Esophagus (tissue), 2 donors: ENCODE measurements at regions not wholly inside any gene's neighbourhood (a gene's known extent, or its start where the extent isn't known, plus 50 kb on each side); places are given as distances from the start of the nearest gene placed in this dataset.

Experiments
- H3K27ac ChIP-seq, 2 donors: one replicate each; pipeline ENCODE4 v1.5.1; 2013; ENCODE audit warnings: low read depth in 2 of 2, mild to moderate bottlenecking in 2 of 2, inconsistent platforms in 1 of 2, low read length in 1 of 2, moderate library complexity in 1 of 2
- H3K27me3 ChIP-seq, 2 donors: one replicate each; pipeline ENCODE4 v1.6.1; 2013; ENCODE audit warnings: low read length in 2 of 2, control low read depth in 1 of 2, mild to moderate bottlenecking in 1 of 2; ENCODE audit not compliant: insufficient read depth in 2 of 2, control insufficient read depth in 1 of 2
- H3K36me3 ChIP-seq, 2 donors: one replicate each; pipeline ENCODE4 v1.6.1; 2013; ENCODE audit warnings: low read length in 1 of 2; ENCODE audit not compliant: control insufficient read depth in 2 of 2, insufficient read depth in 2 of 2
- H3K4me1 ChIP-seq, 2 donors: one replicate each; pipeline ENCODE4 v1.6.1; 2013; ENCODE audit warnings: low read length in 1 of 2; ENCODE audit not compliant: control insufficient read depth in 2 of 2, insufficient read depth in 2 of 2
- H3K4me3 ChIP-seq, 2 donors: one replicate each; pipeline ENCODE4 v1.5.1; 2013; ENCODE audit warnings: low read length in 2 of 2, mild to moderate bottlenecking in 2 of 2, low read depth in 1 of 2, moderate library complexity in 1 of 2
- H3K9me3 ChIP-seq, 2 donors: one replicate each; pipeline ENCODE4 v1.6.1; 2013; ENCODE audit warnings: mild to moderate bottlenecking in 2 of 2, low read depth in 1 of 2, low read length in 1 of 2, moderate library complexity in 1 of 2; ENCODE audit not compliant: control insufficient read depth in 2 of 2, insufficient read depth in 1 of 2
- WGBS, 2 donors: extraction: QIAGEN DNeasy Blood & Tissue Kit; methylation state at CpG; one replicate each; pipeline ENCODE4 v1.1.7; 2013; 5-methylcytosine and 5-hydroxymethylcytosine counted together
- donor health status: healthy with polysubstance abuse.
- donor health status: Bipolar disorder and iron deficiency.

DNA sequence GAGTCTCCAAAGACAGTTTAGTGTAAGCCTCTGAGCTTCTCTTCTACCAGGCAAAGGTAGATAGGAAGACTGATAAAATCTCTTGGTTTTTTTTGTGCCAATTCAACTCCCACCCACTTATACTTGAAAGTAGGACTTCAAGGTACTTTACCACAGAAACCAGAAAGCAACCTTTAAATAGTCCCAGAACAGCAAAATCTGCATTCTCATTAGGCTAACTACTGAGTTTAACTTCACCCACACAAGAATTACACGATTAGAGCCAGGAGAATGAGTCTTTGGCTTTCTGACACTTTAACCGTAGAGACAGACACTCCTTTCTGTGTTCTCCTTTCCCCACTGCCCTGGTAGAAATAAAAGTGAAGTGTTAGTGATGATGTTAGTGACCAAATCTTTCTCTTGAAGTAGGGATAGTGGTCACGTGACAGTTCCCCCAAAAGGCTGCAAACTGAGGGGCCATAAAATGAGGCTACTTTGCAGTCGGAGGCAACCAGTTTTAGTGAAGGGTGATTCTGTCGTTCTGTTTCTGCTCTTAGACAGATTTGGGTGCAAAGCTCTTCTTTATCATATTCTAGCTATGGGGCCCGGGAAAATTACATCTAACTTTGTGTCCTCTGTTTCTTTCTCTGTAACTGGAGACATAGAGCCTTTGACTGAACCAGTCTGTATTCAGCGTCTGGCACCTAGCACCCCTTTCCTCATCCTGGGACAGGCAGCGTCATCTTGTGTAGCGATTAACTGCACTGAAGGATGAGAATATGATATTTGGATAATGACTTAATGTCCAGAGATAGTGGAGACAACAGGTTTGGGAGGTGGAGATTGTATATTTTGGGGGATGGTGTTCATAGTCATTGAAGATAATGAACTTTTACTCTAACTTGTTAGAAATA, 206.4 kb upstream of the CITED2 start:
- 87 to 88% methylated on average over 9 of the region's 9 CpGs for WGBS, 2 donors
- H3K27ac ChIP-seq = no peak overlapping the region
- H3K4me3 ChIP-seq = no peak overlapping the region
- no peaks in the 10 kb centered on the region for H3K27me3 ChIP-seq
- no peaks in the 10 kb centered on the region for H3K4me1 ChIP-seq
- H3K9me3 ChIP-seq = no peaks in the 10 kb centered on the region
- no peaks in the 10 kb centered on the region for H3K36me3 ChIP-seq

GRCh38 chr6:139577763-139578604, 203.5 kb upstream of the CITED2 start:
- Histone ChIP-seq H3K4me3 (no peak overlapping the region), H3K27ac (no peak overlapping the region), H3K9me3 (no peaks in the 10 kb centered on the region), H3K36me3 (no peaks in the 10 kb centered on the region), H3K27me3 (no peaks in the 10 kb centered on the region), H3K4me1 (no peaks in the 10 kb centered on the region)
- 48 to 53% methylated on average over 7 of the region's 7 CpGs for WGBS, 2 donors

DNA sequence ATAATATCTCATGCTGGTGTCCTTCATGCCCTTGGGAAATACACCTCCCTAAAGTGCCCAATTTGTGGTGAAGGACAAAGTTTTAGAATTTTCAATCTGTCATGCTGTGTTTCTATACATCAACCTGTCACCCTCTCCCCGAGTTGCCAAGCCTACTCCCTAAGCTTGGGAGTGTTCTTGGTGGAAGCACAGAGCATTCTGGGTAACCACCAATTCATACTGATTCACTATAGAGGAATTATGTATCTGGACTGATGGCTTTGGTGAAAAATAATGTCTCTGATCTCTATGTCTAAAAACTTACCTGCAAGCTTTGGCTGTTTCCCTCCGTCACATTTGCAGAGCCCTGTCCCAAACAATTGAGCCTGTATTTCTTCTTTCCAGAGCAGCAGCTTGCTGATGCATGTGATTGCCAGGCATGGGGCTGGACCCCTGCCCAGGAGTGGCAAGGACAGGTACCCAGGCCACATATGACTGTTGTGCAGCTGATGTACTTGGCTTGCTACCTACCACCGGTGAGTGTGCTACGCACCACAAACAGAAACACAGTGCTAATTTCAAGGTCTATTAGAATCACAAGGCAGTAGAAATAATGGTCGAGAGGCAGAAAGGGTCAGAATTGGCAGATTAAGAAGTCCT, 202.8 kb upstream of the CITED2 start:
- Histone ChIP-seq H3K4me1 (no peaks in the 10 kb centered on the region), H3K4me3 (no peak overlapping the region), H3K27me3 (no peaks in the 10 kb centered on the region), H3K27ac (no peak overlapping the region), H3K9me3 (no peaks in the 10 kb centered on the region), H3K36me3 (no peaks in the 10 kb centered on the region)
- WGBS, 2 donors = 57 to 72% methylated on average over 5 of the region's 5 CpGs

DNA sequence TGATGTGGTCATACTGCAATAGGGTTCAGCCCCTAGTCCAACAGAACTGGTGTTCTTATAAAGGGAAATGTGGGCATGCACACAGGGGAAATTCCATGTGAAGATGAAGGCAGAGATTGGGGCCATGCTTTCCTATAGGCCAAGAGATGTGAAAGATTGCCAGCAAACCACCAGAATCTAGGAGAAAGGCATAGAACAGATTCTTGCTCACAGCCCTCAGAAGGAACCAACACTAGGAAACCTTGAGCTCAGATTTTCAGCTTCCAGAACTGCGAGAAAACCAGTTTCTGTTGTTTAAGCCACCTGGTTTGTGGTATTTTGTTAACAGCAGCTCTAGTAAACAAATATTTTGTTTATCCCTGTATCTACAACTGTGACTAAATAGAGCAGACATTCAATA, 197.6 kb upstream of the CITED2 start:
- H3K36me3 ChIP-seq = no peaks in the 10 kb centered on the region
- no peak overlapping the region for H3K27ac ChIP-seq
- 83 to 96% methylated on average over 1 of the region's 1 CpG for WGBS, 2 donors
- no peaks in the 10 kb centered on the region for H3K27me3 ChIP-seq
- H3K4me1 ChIP-seq = no peaks in the 10 kb centered on the region
- peaks cover 0 to 2% of the 10 kb centered on the region in 2 donors for H3K9me3 ChIP-seq
- H3K4me3 ChIP-seq = no peak overlapping the region

GRCh38 chr6:139570166-139570565, 195.7 kb upstream of the CITED2 start:
- peaks cover 0 to 2% of the 10 kb centered on the region in 2 donors for H3K9me3 ChIP-seq
- H3K27ac ChIP-seq = no peak overlapping the region
- H3K36me3 ChIP-seq = no peaks in the 10 kb centered on the region
- no peak overlapping the region for H3K4me3 ChIP-seq
- H3K4me1 ChIP-seq = no peaks in the 10 kb centered on the region
- WGBS, 2 donors = 82 to 84% methylated on average over 3 of the region's 3 CpGs
- no peaks in the 10 kb centered on the region for H3K27me3 ChIP-seq

DNA sequence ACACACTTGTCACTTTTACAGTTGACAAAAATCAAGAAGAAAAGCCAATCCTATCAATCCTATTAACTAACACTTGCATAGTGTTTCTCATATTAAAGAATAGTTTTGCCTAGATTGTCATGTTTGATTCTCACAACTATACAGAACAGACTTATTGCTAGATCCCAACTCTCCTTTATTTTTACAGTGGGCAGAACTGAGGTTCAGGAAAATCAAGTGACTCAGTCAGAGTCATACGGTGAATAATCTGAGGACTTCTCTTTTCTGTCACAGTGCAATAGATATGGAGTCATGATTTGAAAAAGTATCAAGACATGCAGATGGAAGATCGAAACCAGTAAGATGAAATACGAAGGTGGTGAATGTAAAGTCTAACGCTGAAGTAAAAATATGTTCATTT, 195.1 kb upstream of the CITED2 start:
- WGBS, 2 donors = 79 to 85% methylated on average over 4 of the region's 4 CpGs

DNA sequence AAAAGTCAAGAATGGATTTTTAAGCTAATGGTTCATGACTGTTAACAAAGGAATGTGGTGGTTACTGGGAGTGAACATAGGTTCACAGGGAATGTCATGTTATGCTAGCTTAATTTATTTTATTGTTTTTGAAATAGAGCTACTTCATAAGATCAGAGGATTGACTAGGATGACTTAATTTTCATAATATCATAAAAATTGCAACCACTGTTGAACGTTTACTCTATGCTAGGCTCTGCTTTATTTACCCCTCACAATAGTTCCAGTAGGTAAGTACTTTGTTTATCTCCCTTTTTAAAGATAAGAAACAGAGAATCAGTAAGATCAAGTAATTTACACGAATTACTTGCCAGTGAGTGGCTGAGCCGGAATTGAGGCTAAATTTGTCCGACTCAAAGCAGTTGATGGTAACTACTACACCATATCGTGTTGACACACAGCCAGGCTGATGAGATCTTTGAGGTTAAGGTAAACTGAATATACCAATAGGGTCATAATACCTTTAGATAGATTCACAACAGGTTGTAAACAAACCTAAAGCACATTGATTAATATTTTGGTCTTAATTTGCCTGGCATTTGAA, 194.6 kb upstream of the CITED2 start:
- H3K36me3 ChIP-seq = no peaks in the 10 kb centered on the region
- no peaks in the 10 kb centered on the region for H3K27me3 ChIP-seq
- WGBS, 2 donors = 77% methylated on average over 5 of the region's 5 CpGs
- H3K4me3 ChIP-seq = no peak overlapping the region
- H3K9me3 ChIP-seq = peaks cover 0 to 2% of the 10 kb centered on the region in 2 donors
- H3K4me1 ChIP-seq = no peaks in the 10 kb centered on the region
- no peak overlapping the region for H3K27ac ChIP-seq

More for the DNA sequence above, 195.1 kb upstream of the CITED2 start:
- no peaks in the 10 kb centered on the region for H3K4me1 ChIP-seq
- H3K27ac ChIP-seq = no peak overlapping the region
- no peaks in the 10 kb centered on the region for H3K27me3 ChIP-seq
- H3K4me3 ChIP-seq = no peak overlapping the region
- H3K9me3 ChIP-seq = peaks cover 0 to 2% of the 10 kb centered on the region in 2 donors
- no peaks in the 10 kb centered on the region for H3K36me3 ChIP-seq

DNA sequence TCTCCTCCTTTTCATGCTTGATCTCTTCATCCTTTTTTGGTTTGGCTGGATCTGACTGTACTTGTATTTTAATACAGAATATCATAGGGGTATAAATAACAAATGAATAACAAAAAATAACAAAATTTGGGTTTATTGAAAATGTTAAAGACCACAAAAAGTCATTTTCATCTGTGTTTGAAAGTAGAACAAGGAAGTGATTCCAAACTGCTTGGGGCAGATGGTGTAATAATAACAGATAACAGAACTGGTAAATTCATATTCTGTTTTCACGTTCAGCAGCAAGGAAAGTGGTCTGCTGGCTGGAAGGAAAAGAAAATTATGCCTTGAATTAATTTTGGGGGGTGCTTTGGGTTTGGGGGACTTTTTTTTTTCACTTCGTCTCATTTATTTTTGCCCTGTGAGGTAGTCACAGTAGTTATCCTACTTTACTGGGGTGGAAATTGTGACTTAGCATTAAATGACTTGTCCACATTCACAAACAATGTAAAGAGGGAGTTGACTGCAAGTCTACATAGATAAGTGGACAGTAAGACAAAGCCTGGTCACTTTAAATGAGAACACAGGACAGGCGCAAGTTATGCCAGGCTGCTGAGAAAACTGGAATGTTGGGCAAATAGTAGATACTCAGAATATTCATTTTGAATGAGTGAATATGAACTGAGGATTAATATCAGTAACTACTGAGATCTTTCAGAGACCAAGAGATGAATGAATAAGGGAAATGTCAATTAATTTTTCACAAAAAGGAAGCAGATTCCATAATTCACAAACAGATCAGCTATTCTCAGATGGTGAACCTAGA, 193.9 kb upstream of the CITED2 start:
- WGBS, 2 donors = 84 to 87% methylated on average over 3 of the region's 3 CpGs
- no peaks in the 10 kb centered on the region for H3K4me1 ChIP-seq
- H3K27me3 ChIP-seq = no peaks in the 10 kb centered on the region
- H3K4me3 ChIP-seq = no peak overlapping the region
- no peak overlapping the region for H3K27ac ChIP-seq
- H3K9me3 ChIP-seq = peaks cover 0 to 2% of the 10 kb centered on the region in 2 donors
- no peaks in the 10 kb centered on the region for H3K36me3 ChIP-seq
